ENCODE measurements at regions not wholly inside any gene's neighbourhood (a gene's known extent, or its start where the extent isn't known, plus 50 kb on each side); places are given as distances from the start of the nearest gene placed in this dataset.
"Not testable (repeated sequence)": the region's sequence is repeated elsewhere in the genome, so short reads cannot be mapped to it uniquely, and the experiment has no call there.

- DNase-seq = peak; percentile 6
Observed at GRCh38 chr15:34700891-34701427, 53.8 kb downstream of the GJD2 start.

- no peak for DNase-seq
Observed at GRCh38 chr15:34699968-34700640, 54.7 kb downstream of the GJD2 start.

- no peak for DNase-seq
Observed at GRCh38 chr15:34696506-34696905, 58.3 kb downstream of the GJD2 start.

- no peak for DNase-seq
Observed at GRCh38 chr15:34693053-34693744, 61.6 kb downstream of the GJD2 start.

- DNase-seq = no peak
Observed at GRCh38 chr15:34691034-34691433, 63.8 kb downstream of the GJD2 start.

GRCh38 chr15:34688699-34689098 is 66.1 kb downstream of the GJD2 start:
- no peak for DNase-seq

- no peak for DNase-seq
Observed at GRCh38 chr15:34684351-34684750, 70.4 kb downstream of the GJD2 start.

- no peak for DNase-seq
Observed at GRCh38 chr15:34682674-34683073, 72.1 kb downstream of the GJD2 start.

GRCh38 chr15:34679291-34679690 is 75.5 kb downstream of the GJD2 start:
- DNase-seq = no peak

GRCh38 chr15:34673241-34673640 is 81.6 kb downstream of the GJD2 start:
- DNase-seq = no peak

GRCh38 chr15:34665498-34666116 is 82.2 kb upstream of the GOLGA8B start:
- DNase-seq = peak; percentile 12

GRCh38 chr15:34664418-34664817 is 81.0 kb upstream of the GOLGA8B start:
- no peak for DNase-seq

- no peak for DNase-seq
Observed at GRCh38 chr15:34663101-34663500, 79.7 kb upstream of the GOLGA8B start.

GRCh38 chr15:34659056-34659455 is 75.6 kb upstream of the GOLGA8B start:
- no peak for DNase-seq

GRCh38 chr15:34657469-34658127 is 74.1 kb upstream of the GOLGA8B start:
- DNase-seq = no peak

- no peak for DNase-seq
Observed at GRCh38 chr15:34656005-34656796, 72.8 kb upstream of the GOLGA8B start.

- no peak for DNase-seq
Observed at GRCh38 chr15:34655326-34655725, 71.9 kb upstream of the GOLGA8B start.

GRCh38 chr15:34654625-34655024 is 71.2 kb upstream of the GOLGA8B start:
- no peak for DNase-seq

- no peak for DNase-seq
Observed at GRCh38 chr15:34653992-34654391, 70.5 kb upstream of the GOLGA8B start.

GRCh38 chr15:34653326-34653725 is 69.9 kb upstream of the GOLGA8B start:
- not testable (repeated sequence) for DNase-seq

GRCh38 chr15:34652726-34653033 is 69.2 kb upstream of the GOLGA8B start:
- no peak for DNase-seq

GRCh38 chr15:34651997-34652725 is 68.7 kb upstream of the GOLGA8B start:
- DNase-seq = no peak

All from retina (tissue), 1 donor.